HEK293 (cell line): ENCODE measurements at regions not wholly inside any gene's neighbourhood (a gene's known extent, or its start where the extent isn't known, plus 50 kb on each side); places are given as distances from the start of the nearest gene placed in this dataset.

Experiments
- CTCF ChIA-PET: fragments of 350-600 bp; formaldehyde crosslinking; extraction: SDS; loops from one replicate; lab custom pipeline; 2021; ENCODE audit warnings: antibody characterized with exemption; lab: Yijun Ruan, JAX
- POLR2A ChIA-PET: fragments of 300-600 bp; formaldehyde crosslinking; extraction: SDS; loops from one replicate; lab custom pipeline; 2020; ENCODE audit warnings: antibody characterized with exemption, inconsistent platforms; lab: Yijun Ruan, JAX
- H3K27ac ChIP-seq: fragments of 200-500 bp; sonication (Bioruptor generic); 2 replicates; pipeline ENCODE4 v1.5.1; 2014; ENCODE audit warnings: low read depth, low read length, control low read depth, inconsistent platforms; ENCODE audit errors: extremely low read depth
- H3K36me3 ChIP-seq, 2 experiments: fragments of 200-500 bp in 1 of 2; sonication (Bioruptor generic) in 1 of 2; 1 replicate in 1 of 2; 2 replicates in 1 of 2; pipeline ENCODE4 v1.5.1; 2014 to 2017; ENCODE audit warnings: inconsistent platforms in 2 of 2, low read length in 2 of 2; ENCODE audit not compliant: control insufficient read depth in 2 of 2, insufficient read depth in 1 of 2
- H3K4me1 ChIP-seq: fragments of 200-500 bp; sonication (Bioruptor generic); 2 replicates; pipeline ENCODE4 v1.5.1; 2014; ENCODE audit warnings: mild to moderate bottlenecking, low read length, inconsistent platforms; ENCODE audit not compliant: control insufficient read depth, insufficient read depth
- H3K4me3 ChIP-seq: 2 replicates; pipeline ENCODE4 v1.5.1; 2011; ENCODE audit warnings: low read depth, mild to moderate bottlenecking, control low read depth, low read length, moderate library complexity
- H3K9me3 ChIP-seq: fragments of 200-500 bp; sonication (Bioruptor generic); 2 replicates; pipeline ENCODE4 v1.5.1; 2014; ENCODE audit warnings: low read depth, low read length, inconsistent platforms; ENCODE audit not compliant: control insufficient read depth, insufficient read depth
- GLIS2 ChIP-seq: fragments of 450-650 bp; formaldehyde crosslinking; IDR thresholded peaks from 2 replicates; pipeline ENCODE4 v1.5.1; 2016; ENCODE audit warnings: missing biosample characterization, missing genetic modification characterization
- HOXD13 ChIP-seq: sonication (generic); formaldehyde crosslinking; IDR thresholded peaks from 2 replicates; pipeline ENCODE4 v1.8.0; 2022; ENCODE audit warnings: missing genetic modification reagents, borderline replicate concordance
- KLF16 ChIP-seq: fragments of 450-650 bp; formaldehyde crosslinking; IDR thresholded peaks from 2 replicates; pipeline ENCODE4 v1.5.1; 2017; ENCODE audit warnings: missing biosample characterization, missing genetic modification characterization
- SP7 ChIP-seq: fragments of 450-650 bp; formaldehyde crosslinking; IDR thresholded peaks from 2 replicates; pipeline ENCODE4 v1.5.1; 2016; ENCODE audit warnings: missing biosample characterization, missing genetic modification characterization
- ZNF175 ChIP-seq: fragments of 450-650 bp; formaldehyde crosslinking; IDR thresholded peaks from 2 replicates; pipeline ENCODE4 v1.5.1; 2016; ENCODE audit warnings: missing biosample characterization, missing genetic modification characterization
- ZNF335 ChIP-seq: fragments of 450-650 bp; formaldehyde crosslinking; conservative IDR thresholded peaks from 2 replicates; pipeline ENCODE4 v1.5.1; 2016; ENCODE audit warnings: missing biosample characterization, missing genetic modification characterization
- ZNF366 ChIP-seq: fragments of 450-650 bp; formaldehyde crosslinking; conservative IDR thresholded peaks from 2 replicates; pipeline ENCODE4 v1.5.1; 2016; ENCODE audit warnings: missing biosample characterization, missing genetic modification characterization
- ZNF514 ChIP-seq: fragments of 450-650 bp; formaldehyde crosslinking; IDR thresholded peaks from 2 replicates; pipeline ENCODE4 v1.5.1; 2016; ENCODE audit warnings: missing biosample characterization, missing genetic modification characterization
- ZNF521 ChIP-seq: fragments of 450-650 bp; formaldehyde crosslinking; IDR thresholded peaks from 2 replicates; pipeline ENCODE4 v1.5.1; 2017; ENCODE audit warnings: missing biosample characterization, mild to moderate bottlenecking, missing genetic modification characterization
- ZNF571 ChIP-seq: fragments of 450-650 bp; formaldehyde crosslinking; IDR thresholded peaks from 2 replicates; pipeline ENCODE4 v1.5.0; 2017; ENCODE audit warnings: missing biosample characterization, missing genetic modification characterization
- ZNF600 ChIP-seq: fragments of 450-650 bp; formaldehyde crosslinking; IDR thresholded peaks from 2 replicates; pipeline ENCODE4 v1.5.1; 2016; ENCODE audit warnings: missing biosample characterization, missing genetic modification characterization
- ZNF624 ChIP-seq: fragments of 450-650 bp; formaldehyde crosslinking; IDR thresholded peaks from 2 replicates; pipeline ENCODE4 v1.5.1; 2017; ENCODE audit warnings: missing biosample characterization, missing genetic modification characterization
- ZNF768 ChIP-seq: fragments of 450-650 bp; formaldehyde crosslinking; IDR thresholded peaks from 2 replicates; pipeline ENCODE4 v1.5.1; 2018; ENCODE audit warnings: missing biosample characterization, mild to moderate bottlenecking, missing genetic modification characterization
- ZSCAN16 ChIP-seq: fragments of 450-650 bp; formaldehyde crosslinking; IDR thresholded peaks from 2 replicates; pipeline ENCODE4 v1.5.1; 2016; ENCODE audit warnings: missing biosample characterization, missing genetic modification characterization
- ZXDB ChIP-seq: fragments of 450-650 bp; formaldehyde crosslinking; IDR thresholded peaks from 2 replicates; pipeline ENCODE4 v1.5.1; 2016; ENCODE audit warnings: missing biosample characterization, missing genetic modification characterization
- TF ChIP-seq, protein P1 (sequence below): fragments of 450-650 bp; formaldehyde crosslinking; IDR thresholded peaks from 2 replicates; pipeline ENCODE4 v1.5.1; 2016; ENCODE audit warnings: missing biosample characterization, missing genetic modification characterization, borderline replicate concordance
- TF ChIP-seq, protein P2 (sequence below): fragments of 450-650 bp; formaldehyde crosslinking; IDR thresholded peaks from 2 replicates; pipeline ENCODE4 v1.5.1; 2016; ENCODE audit warnings: missing biosample characterization, missing genetic modification characterization
- TF ChIP-seq, protein P3 (sequence below): fragments of 450-650 bp; formaldehyde crosslinking; IDR thresholded peaks from 2 replicates; pipeline ENCODE4 v1.5.1; 2016; ENCODE audit warnings: missing biosample characterization, missing genetic modification characterization
- TF ChIP-seq, protein P4 (sequence below): fragments of 450-650 bp; formaldehyde crosslinking; IDR thresholded peaks from 2 replicates; pipeline ENCODE4 v1.5.1; 2017; ENCODE audit warnings: missing biosample characterization, missing genetic modification characterization

DNA sequence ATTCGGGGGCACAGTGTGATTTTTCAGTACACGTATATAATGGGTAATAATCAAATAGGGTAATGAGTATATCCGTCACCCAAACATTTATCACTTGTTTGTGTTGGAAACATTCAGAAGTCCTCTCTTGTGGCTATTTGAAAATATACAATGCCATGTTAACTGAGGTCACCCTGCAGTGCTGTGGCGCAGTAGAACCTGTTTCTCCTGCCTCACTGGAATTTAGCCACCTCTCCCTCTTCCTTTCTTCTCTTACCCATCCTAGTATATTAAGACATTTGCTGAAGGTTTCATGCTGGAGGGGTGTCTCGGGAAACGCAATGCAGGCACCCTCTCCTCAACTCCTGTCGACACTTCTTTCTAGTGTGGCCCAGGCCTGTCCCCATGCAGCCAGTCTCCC, 425.3 kb upstream of the MKI67 start:
- CTCF ChIA-PET: no interaction called here
- POLR2A ChIA-PET: no interaction called here
- no peak overlapping the region for H3K27ac ChIP-seq

DNA sequence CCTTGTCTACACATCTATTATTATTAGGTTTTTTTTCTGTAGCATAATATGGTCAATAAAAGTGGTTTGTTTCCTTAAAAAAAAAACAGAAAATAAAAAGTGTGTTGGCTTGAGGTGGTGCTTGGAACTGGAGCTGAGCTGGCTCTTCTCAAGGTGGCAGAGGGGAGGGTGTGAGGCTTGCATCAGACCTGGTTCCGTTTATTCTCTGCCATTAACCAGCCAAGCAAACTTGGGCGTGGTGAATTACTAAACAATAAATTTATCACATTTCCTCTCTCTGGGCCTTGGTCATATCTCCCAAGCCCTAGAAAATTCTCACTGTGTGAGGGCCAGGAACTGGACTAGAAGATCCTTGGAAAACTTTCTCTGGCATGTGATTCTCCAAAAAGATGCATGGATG, 427.5 kb upstream of the MKI67 start:
- Histone ChIP-seq H3K4me3 (no peak overlapping the region), H3K27ac (no peak overlapping the region), H3K4me1 (no peaks in the 10 kb centered on the region), H3K36me3 (no peaks in the 10 kb centered on the region), H3K9me3 (no peaks in the 10 kb centered on the region)
- ChIA-PET POLR2A (no interaction called here), CTCF (no interaction called here)
- no peak for TF ChIP-seq KLF16 (tag by site-specific recombination)
- no peak for TF ChIP-seq ZNF571
- TF ChIP-seq ZNF768 (tag by site-specific recombination): no peak
- no peak for TF ChIP-seq ZNF624 (tag by site-specific recombination)
- TF ChIP-seq ZNF175 (tag by site-specific recombination): no peak
- no peak for TF ChIP-seq ZNF521
- TF ChIP-seq, protein P1, sequence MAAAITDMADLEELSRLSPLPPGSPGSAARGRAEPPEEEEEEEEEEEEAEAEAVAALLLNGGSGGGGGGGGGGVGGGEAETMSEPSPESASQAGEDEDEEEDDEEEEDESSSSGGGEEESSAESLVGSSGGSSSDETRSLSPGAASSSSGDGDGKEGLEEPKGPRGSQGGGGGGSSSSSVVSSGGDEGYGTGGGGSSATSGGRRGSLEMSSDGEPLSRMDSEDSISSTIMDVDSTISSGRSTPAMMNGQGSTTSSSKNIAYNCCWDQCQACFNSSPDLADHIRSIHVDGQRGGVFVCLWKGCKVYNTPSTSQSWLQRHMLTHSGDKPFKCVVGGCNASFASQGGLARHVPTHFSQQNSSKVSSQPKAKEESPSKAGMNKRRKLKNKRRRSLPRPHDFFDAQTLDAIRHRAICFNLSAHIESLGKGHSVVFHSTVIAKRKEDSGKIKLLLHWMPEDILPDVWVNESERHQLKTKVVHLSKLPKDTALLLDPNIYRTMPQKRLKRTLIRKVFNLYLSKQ (tag by site-specific recombination): no peak
- TF ChIP-seq ZXDB: no peak
- TF ChIP-seq, protein P2, sequence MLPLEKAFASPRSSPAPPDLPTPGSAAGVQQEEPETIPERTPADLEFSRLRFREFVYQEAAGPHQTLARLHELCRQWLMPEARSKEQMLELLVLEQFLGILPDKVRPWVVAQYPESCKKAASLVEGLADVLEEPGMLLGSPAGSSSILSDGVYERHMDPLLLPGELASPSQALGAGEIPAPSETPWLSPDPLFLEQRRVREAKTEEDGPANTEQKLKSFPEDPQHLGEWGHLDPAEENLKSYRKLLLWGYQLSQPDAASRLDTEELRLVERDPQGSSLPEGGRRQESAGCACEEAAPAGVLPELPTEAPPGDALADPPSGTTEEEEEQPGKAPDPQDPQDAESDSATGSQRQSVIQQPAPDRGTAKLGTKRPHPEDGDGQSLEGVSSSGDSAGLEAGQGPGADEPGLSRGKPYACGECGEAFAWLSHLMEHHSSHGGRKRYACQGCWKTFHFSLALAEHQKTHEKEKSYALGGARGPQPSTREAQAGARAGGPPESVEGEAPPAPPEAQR (tag by site-specific recombination): no peak
- TF ChIP-seq GLIS2: no peak
- no peak for TF ChIP-seq HOXD13 (CRISPR knock-in tag)
- no peak for TF ChIP-seq ZNF514
- TF ChIP-seq, protein P3, sequence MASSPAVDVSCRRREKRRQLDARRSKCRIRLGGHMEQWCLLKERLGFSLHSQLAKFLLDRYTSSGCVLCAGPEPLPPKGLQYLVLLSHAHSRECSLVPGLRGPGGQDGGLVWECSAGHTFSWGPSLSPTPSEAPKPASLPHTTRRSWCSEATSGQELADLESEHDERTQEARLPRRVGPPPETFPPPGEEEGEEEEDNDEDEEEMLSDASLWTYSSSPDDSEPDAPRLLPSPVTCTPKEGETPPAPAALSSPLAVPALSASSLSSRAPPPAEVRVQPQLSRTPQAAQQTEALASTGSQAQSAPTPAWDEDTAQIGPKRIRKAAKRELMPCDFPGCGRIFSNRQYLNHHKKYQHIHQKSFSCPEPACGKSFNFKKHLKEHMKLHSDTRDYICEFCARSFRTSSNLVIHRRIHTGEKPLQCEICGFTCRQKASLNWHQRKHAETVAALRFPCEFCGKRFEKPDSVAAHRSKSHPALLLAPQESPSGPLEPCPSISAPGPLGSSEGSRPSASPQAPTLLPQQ: no peak
- TF ChIP-seq SP7: no peak
- no peak for TF ChIP-seq ZSCAN16
- TF ChIP-seq ZNF366 (tag by site-specific recombination): no peak
- TF ChIP-seq, protein P4, sequence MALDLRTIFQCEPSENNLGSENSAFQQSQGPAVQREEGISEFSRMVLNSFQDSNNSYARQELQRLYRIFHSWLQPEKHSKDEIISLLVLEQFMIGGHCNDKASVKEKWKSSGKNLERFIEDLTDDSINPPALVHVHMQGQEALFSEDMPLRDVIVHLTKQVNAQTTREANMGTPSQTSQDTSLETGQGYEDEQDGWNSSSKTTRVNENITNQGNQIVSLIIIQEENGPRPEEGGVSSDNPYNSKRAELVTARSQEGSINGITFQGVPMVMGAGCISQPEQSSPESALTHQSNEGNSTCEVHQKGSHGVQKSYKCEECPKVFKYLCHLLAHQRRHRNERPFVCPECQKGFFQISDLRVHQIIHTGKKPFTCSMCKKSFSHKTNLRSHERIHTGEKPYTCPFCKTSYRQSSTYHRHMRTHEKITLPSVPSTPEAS: no peak
- TF ChIP-seq ZNF335 (tag by site-specific recombination): no peak

More for the DNA sequence above, 425.3 kb upstream of the MKI67 start:
- Histone ChIP-seq H3K9me3 (no peaks in the 10 kb centered on the region), H3K4me1 (no peaks in the 10 kb centered on the region), H3K4me3 (no peak overlapping the region), H3K36me3 (no peaks in the 10 kb centered on the region)
- no peak for TF ChIP-seq ZNF600
